HCT116 (cell line): ENCODE measurements at regions not wholly inside any gene's neighbourhood (a gene's known extent, or its start where the extent isn't known, plus 50 kb on each side); places are given as distances from the start of the nearest gene placed in this dataset.

Source experiments
- ATAC-seq: fragments of 200-7000 bp; cut with Tn5 transposase; 2 replicates; pipeline ENCODE4 v1.9.1; 2020; ENCODE audit warnings: mild to moderate bottlenecking, moderate library complexity
- BruUV-seq: library from RNA; stranded (reverse); fragments of 400-500 nt; replicated peaks from 2 replicates; lab custom pipeline; 2021; lab: Mats Ljungman, UMichigan
- CTCF ChIA-PET: fragments of 300-600 bp; sonication (Branson Sonifier 250); formaldehyde crosslinking; loops from one replicate; lab custom pipeline; 2021; ENCODE audit warnings: antibody characterized with exemption; lab: Charles Lee
- POLR2A ChIA-PET: fragments of 300-600, 350-600 bp; sonication (Branson Sonifier 250); formaldehyde crosslinking; loops from one replicate; lab custom pipeline; 2021; ENCODE audit warnings: antibody characterized with exemption; lab: Charles Lee
- RAD21 ChIA-PET, 2 experiments: fragments of 300-600 bp; sonication (Branson Sonifier 250); formaldehyde crosslinking; loops; one replicate each; lab custom pipeline; 2023; ENCODE audit warnings: low total read pairs in 2 of 2; ENCODE audit not compliant: uncharacterized antibody in 2 of 2, unreplicated experiment in 2 of 2, low non-redundant PET in 1 of 2; lab: Charles Lee
- DNase-seq: peaks from one replicate; pipeline ENCODE4 v3.0.0-alpha.2; 2010; ENCODE audit warnings: low read depth, low spot score
- H2AFZ ChIP-seq: fragments of 200-600 bp; shearing (Covaris generic), sonication (generic); 2 replicates; pipeline ENCODE4 v1.6.1; 2017; ENCODE audit warnings: low read depth, mixed run types, mixed read lengths, antibody characterized with exemption, low read length; ENCODE audit not compliant: poor library complexity, severe bottlenecking
- H3K27ac ChIP-seq: 2 replicates; pipeline ENCODE4 v1.5.1; 2012; ENCODE audit warnings: low read depth, low read length
- H3K27me3 ChIP-seq: fragments of 200-600 bp; sonication (generic); 2 replicates; pipeline ENCODE4 v1.6.1; 2016; ENCODE audit warnings: mixed run types, low read length, mixed read lengths; ENCODE audit not compliant: insufficient read depth
- H3K36me3 ChIP-seq, 2 experiments: fragments of 200-500 bp in 1 of 2; fragments of 200-600 bp in 1 of 2; sonication (Bioruptor generic) in 1 of 2; sonication (generic) in 1 of 2; 2 replicates each; pipeline versions ENCODE4 v1.5.1 to v1.6.1; 2014 to 2016; ENCODE audit warnings: low read length in 2 of 2, inconsistent platforms in 1 of 2, mixed read lengths in 1 of 2, mixed run types in 1 of 2; ENCODE audit not compliant: insufficient read depth in 2 of 2, control insufficient read depth in 1 of 2
- H3K4me1 ChIP-seq, 2 experiments: fragments of 200-600 bp in 1 of 2; sonication (generic) in 1 of 2; 2 replicates each; pipeline versions ENCODE4 v1.5.1 to v1.6.1; 2012 to 2017; ENCODE audit warnings: low read length in 2 of 2, inconsistent platforms in 1 of 2, mild to moderate bottlenecking in 1 of 2, mixed read lengths in 1 of 2, mixed run types in 1 of 2, moderate library complexity in 1 of 2; ENCODE audit not compliant: insufficient read depth in 2 of 2, control insufficient read depth in 1 of 2
- H3K4me2 ChIP-seq: fragments of 200-600 bp; sonication (generic); 2 replicates; pipeline ENCODE4 v1.6.1; 2017; ENCODE audit warnings: mixed run types, low read length, mixed read lengths
- H3K4me3 ChIP-seq, 2 experiments: fragments of 200-600 bp in 1 of 2; sonication (generic) in 1 of 2; replicated peaks in 1 of 2; 2 replicates each; pipeline ENCODE4 v1.5.1; 2011 to 2016; ENCODE audit warnings: low read length in 2 of 2, control low read depth in 1 of 2, low read depth in 1 of 2, mild to moderate bottlenecking in 1 of 2, mixed read lengths in 1 of 2, mixed run types in 1 of 2
- H3K79me2 ChIP-seq: fragments of 200-600 bp; sonication (generic); 2 replicates; pipeline ENCODE4 v1.6.1; 2017; ENCODE audit warnings: mild to moderate bottlenecking, mixed run types, low read length, moderate library complexity, mixed read lengths; ENCODE audit not compliant: insufficient read depth
- H3K9ac ChIP-seq: fragments of 200-600 bp; sonication (generic); 2 replicates; pipeline ENCODE4 v1.6.1; 2016; ENCODE audit warnings: low read length, mixed read lengths
- H3K9me2 ChIP-seq: fragments of 200-600 bp; sonication (generic), shearing (Covaris generic); 2 replicates; pipeline ENCODE4 v1.6.1; 2017; ENCODE audit warnings: mixed run types, mild to moderate bottlenecking, moderate library complexity; ENCODE audit not compliant: insufficient read depth
- H3K9me3 ChIP-seq, 2 experiments: fragments of 200-500 bp in 1 of 2; fragments of 200-600 bp in 1 of 2; sonication (Bioruptor generic) in 1 of 2; sonication (generic) in 1 of 2; 2 replicates each; pipeline ENCODE4 v1.6.1; 2014 to 2017; ENCODE audit warnings: low read length in 2 of 2, mixed read lengths in 2 of 2, inconsistent platforms in 1 of 2, low read depth in 1 of 2, mild to moderate bottlenecking in 1 of 2, mixed run types in 1 of 2, moderate library complexity in 1 of 2; ENCODE audit not compliant: control insufficient read depth in 1 of 2, insufficient read depth in 1 of 2
- H4K20me1 ChIP-seq: fragments of 200-600 bp; sonication (generic), shearing (Covaris generic); 2 replicates; pipeline ENCODE4 v1.6.1; 2017; ENCODE audit warnings: mixed run types, mild to moderate bottlenecking, moderate library complexity; ENCODE audit not compliant: insufficient read depth
- CBX3 ChIP-seq: IDR thresholded peaks from 2 replicates; pipeline ENCODE4 v1.6.1; 2012; ENCODE audit warnings: low read depth
- CEBPB ChIP-seq: IDR thresholded peaks from 2 replicates; pipeline ENCODE4 v1.6.1; 2012; ENCODE audit warnings: low read depth
- EGR1 ChIP-seq: IDR thresholded peaks from 2 replicates; pipeline ENCODE4 v1.6.1; 2012; ENCODE audit warnings: low read depth
- EZH2 ChIP-seq: fragments of 200-600 bp; sonication (generic); IDR thresholded peaks from 2 replicates; pipeline ENCODE4 v1.6.1; 2017; ENCODE audit warnings: antibody characterized with exemption, mixed run types
- EZH2phosphoT487 ChIP-seq: fragments of 200-600 bp; IDR thresholded peaks from 2 replicates; pipeline ENCODE4 v1.6.1; 2018; ENCODE audit warnings: antibody characterized with exemption, borderline replicate concordance
- FOSL1 ChIP-seq: IDR thresholded peaks from 2 replicates; pipeline ENCODE4 v1.6.1; 2012; ENCODE audit warnings: low read depth
- JUND ChIP-seq: IDR thresholded peaks from 2 replicates; pipeline ENCODE4 v1.6.1; 2012
- POLR2A ChIP-seq: IDR thresholded peaks from 2 replicates; pipeline ENCODE4 v1.7.0; 2011; ENCODE audit warnings: borderline replicate concordance; ENCODE audit not compliant: insufficient read depth, insufficient read length; ENCODE audit errors: extremely low read depth
- POLR2AphosphoS5 ChIP-seq: IDR thresholded peaks from 2 replicates; pipeline ENCODE4 v1.6.1; 2011; ENCODE audit warnings: mild to moderate bottlenecking, low read depth, low read length, moderate library complexity
- SIN3A ChIP-seq: IDR thresholded peaks from 2 replicates; pipeline ENCODE4 v1.6.1; 2012; ENCODE audit warnings: low read depth
- SP1 ChIP-seq: IDR thresholded peaks from 2 replicates; pipeline ENCODE4 v1.6.1; 2012; ENCODE audit warnings: low read depth
- SRF ChIP-seq: IDR thresholded peaks from 2 replicates; pipeline ENCODE4 v1.6.1; 2012; ENCODE audit warnings: low read depth
- YY1 ChIP-seq: IDR thresholded peaks from 2 replicates; pipeline ENCODE4 v1.6.1; 2011; ENCODE audit warnings: low read length, low read depth, moderate library complexity, mild to moderate bottlenecking; ENCODE audit not compliant: insufficient replicate concordance; ENCODE audit errors: extremely low read depth
- ZFX ChIP-seq: fragments of 450-650 bp; IDR thresholded peaks from 2 replicates; pipeline ENCODE4 v1.6.1; 2017
- ZNF274 ChIP-seq: fragments of 200-500 bp; sonication (Bioruptor generic); IDR thresholded peaks from 2 replicates; pipeline ENCODE4 v1.6.1; 2014; ENCODE audit warnings: mild to moderate bottlenecking, low read depth, low read length, inconsistent platforms
- intact Hi-C: fragments of 100-400 bp; cut with micrococcal nuclease; formaldehyde crosslinking; loops from 2 replicates; pipeline ENCODE4 v1.10.0; 2022
- TF ChIP-seq, protein P1 (sequence below): IDR thresholded peaks from 2 replicates; pipeline ENCODE4 v1.6.1; 2012
- TF ChIP-seq, protein P2 (sequence below), 3 experiments: fragments of 200-600 bp in 1 of 3; sonication (generic) in 1 of 3; IDR thresholded peaks in 2 of 3; conservative IDR thresholded peaks in 1 of 3; 2 replicates each; pipeline ENCODE4 v1.5.1; 2012 to 2017; ENCODE audit warnings: low read depth in 2 of 3, low read length in 2 of 3, antibody characterized with exemption in 1 of 3, borderline replicate concordance in 1 of 3, control low read depth in 1 of 3, mild to moderate bottlenecking in 1 of 3, mixed read lengths in 1 of 3, mixed run types in 1 of 3, moderate library complexity in 1 of 3; ENCODE audit not compliant: insufficient read depth in 1 of 3
- TF ChIP-seq, protein P3 (sequence below): IDR thresholded peaks from 2 replicates; pipeline ENCODE4 v1.6.1; 2012
- TF ChIP-seq, protein P4 (sequence below): IDR thresholded peaks from 2 replicates; pipeline ENCODE4 v1.6.1; 2012; ENCODE audit warnings: low read depth
- TF ChIP-seq, protein P5 (sequence below): IDR thresholded peaks from 2 replicates; pipeline ENCODE4 v1.6.1; 2011; ENCODE audit warnings: mild to moderate bottlenecking, low read length, moderate library complexity; ENCODE audit not compliant: insufficient replicate concordance; ENCODE audit errors: extremely low read depth

DNA sequence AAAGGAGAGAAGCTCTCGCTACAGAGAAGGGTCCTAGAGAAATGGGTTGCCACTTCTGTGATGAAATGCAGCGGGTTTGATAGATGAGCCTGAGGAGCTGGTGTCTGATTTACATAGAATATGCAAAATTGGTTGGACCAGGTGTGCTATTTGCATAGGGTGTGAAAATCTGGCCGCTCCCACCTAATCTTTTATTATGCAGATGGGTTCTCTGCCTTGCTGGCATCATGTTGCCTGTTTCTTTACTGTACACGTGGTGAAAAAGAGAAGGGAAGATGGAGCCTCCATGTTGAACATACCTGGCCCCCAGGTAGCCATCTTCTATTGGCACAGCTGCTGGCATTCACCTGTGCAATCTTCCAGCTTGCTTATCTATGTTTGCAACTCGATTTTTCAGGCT lies 212.2 kb downstream of the ANKRD7 start:
- ATAC-seq (no peak), DNase-seq (no peak)
- Histone ChIP-seq H2AFZ (no peak overlapping the region), H3K79me2 (no peaks in the 10 kb centered on the region), H3K9ac (no peak overlapping the region), H3K4me1 (no peaks in the 10 kb centered on the region), H3K27ac (no peak overlapping the region), H3K9me3 (no peaks in the 10 kb centered on the region), H3K9me2 (no peaks in the 10 kb centered on the region), H4K20me1 (no peaks in the 10 kb centered on the region), H3K4me3 (no peak overlapping the region), H3K27me3 (no peaks in the 10 kb centered on the region), H3K36me3 (no peaks in the 10 kb centered on the region), H3K4me2 (no peak overlapping the region)
- TF ChIP-seq EZH2phosphoT487 (no peak), CEBPB (no peak), SP1 (no peak), POLR2A (no peak), CBX3 (no peak), ZFX (no peak), POLR2AphosphoS5 (no peak), EGR1 (no peak), FOSL1 (no peak), JUND (no peak), YY1 (no peak), EZH2 (no peak), ZNF274 (no peak), SRF (no peak), SIN3A (no peak)
- TF ChIP-seq, protein P1, sequence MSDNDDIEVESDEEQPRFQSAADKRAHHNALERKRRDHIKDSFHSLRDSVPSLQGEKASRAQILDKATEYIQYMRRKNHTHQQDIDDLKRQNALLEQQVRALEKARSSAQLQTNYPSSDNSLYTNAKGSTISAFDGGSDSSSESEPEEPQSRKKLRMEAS, result no peak
- TF ChIP-seq, protein P2, sequence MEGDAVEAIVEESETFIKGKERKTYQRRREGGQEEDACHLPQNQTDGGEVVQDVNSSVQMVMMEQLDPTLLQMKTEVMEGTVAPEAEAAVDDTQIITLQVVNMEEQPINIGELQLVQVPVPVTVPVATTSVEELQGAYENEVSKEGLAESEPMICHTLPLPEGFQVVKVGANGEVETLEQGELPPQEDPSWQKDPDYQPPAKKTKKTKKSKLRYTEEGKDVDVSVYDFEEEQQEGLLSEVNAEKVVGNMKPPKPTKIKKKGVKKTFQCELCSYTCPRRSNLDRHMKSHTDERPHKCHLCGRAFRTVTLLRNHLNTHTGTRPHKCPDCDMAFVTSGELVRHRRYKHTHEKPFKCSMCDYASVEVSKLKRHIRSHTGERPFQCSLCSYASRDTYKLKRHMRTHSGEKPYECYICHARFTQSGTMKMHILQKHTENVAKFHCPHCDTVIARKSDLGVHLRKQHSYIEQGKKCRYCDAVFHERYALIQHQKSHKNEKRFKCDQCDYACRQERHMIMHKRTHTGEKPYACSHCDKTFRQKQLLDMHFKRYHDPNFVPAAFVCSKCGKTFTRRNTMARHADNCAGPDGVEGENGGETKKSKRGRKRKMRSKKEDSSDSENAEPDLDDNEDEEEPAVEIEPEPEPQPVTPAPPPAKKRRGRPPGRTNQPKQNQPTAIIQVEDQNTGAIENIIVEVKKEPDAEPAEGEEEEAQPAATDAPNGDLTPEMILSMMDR (IDR thresholded peaks at IDR 0.05 in 2 of 3, conservative IDR thresholded peaks at IDR 0.05 in 1 of 3; ENCODE audit: borderline replicate concordance in 1 of 3, insufficient read depth in 1 of 3, low read depth in 2 of 3, low read length in 2 of 3), result no peak
- TF ChIP-seq, protein P3, sequence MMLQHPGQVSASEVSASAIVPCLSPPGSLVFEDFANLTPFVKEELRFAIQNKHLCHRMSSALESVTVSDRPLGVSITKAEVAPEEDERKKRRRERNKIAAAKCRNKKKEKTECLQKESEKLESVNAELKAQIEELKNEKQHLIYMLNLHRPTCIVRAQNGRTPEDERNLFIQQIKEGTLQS, result no peak
- TF ChIP-seq, protein P4, sequence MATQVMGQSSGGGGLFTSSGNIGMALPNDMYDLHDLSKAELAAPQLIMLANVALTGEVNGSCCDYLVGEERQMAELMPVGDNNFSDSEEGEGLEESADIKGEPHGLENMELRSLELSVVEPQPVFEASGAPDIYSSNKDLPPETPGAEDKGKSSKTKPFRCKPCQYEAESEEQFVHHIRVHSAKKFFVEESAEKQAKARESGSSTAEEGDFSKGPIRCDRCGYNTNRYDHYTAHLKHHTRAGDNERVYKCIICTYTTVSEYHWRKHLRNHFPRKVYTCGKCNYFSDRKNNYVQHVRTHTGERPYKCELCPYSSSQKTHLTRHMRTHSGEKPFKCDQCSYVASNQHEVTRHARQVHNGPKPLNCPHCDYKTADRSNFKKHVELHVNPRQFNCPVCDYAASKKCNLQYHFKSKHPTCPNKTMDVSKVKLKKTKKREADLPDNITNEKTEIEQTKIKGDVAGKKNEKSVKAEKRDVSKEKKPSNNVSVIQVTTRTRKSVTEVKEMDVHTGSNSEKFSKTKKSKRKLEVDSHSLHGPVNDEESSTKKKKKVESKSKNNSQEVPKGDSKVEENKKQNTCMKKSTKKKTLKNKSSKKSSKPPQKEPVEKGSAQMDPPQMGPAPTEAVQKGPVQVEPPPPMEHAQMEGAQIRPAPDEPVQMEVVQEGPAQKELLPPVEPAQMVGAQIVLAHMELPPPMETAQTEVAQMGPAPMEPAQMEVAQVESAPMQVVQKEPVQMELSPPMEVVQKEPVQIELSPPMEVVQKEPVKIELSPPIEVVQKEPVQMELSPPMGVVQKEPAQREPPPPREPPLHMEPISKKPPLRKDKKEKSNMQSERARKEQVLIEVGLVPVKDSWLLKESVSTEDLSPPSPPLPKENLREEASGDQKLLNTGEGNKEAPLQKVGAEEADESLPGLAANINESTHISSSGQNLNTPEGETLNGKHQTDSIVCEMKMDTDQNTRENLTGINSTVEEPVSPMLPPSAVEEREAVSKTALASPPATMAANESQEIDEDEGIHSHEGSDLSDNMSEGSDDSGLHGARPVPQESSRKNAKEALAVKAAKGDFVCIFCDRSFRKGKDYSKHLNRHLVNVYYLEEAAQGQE, result no peak
- TF ChIP-seq, protein P5, sequence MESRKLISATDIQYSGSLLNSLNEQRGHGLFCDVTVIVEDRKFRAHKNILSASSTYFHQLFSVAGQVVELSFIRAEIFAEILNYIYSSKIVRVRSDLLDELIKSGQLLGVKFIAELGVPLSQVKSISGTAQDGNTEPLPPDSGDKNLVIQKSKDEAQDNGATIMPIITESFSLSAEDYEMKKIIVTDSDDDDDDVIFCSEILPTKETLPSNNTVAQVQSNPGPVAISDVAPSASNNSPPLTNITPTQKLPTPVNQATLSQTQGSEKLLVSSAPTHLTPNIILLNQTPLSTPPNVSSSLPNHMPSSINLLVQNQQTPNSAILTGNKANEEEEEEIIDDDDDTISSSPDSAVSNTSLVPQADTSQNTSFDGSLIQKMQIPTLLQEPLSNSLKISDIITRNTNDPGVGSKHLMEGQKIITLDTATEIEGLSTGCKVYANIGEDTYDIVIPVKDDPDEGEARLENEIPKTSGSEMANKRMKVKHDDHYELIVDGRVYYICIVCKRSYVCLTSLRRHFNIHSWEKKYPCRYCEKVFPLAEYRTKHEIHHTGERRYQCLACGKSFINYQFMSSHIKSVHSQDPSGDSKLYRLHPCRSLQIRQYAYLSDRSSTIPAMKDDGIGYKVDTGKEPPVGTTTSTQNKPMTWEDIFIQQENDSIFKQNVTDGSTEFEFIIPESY, result no peak
- POLR2A ChIA-PET, result no interaction called here
- RAD21 ChIA-PET, result interaction anchor here in 1 of 2 experiments (0.6 kb wide), 1 partner anchor 1280 kb away, joined by 3 read pairs; no protein-coding TSS in a partner anchor
- intact Hi-C loops, result no loop called here
- no TSS peak for BruUV-seq
- CTCF ChIA-PET, result no interaction called here
